HCT116 (cell line): ENCODE measurements at regions not wholly inside any gene's neighbourhood (a gene's known extent, or its start where the extent isn't known, plus 50 kb on each side); places are given as distances from the start of the nearest gene placed in this dataset.

ENCODE experiments used
- ATAC-seq: fragments of 200-7000 bp; cut with Tn5 transposase; 2 replicates; pipeline ENCODE4 v1.9.1; 2020; ENCODE audit warnings: mild to moderate bottlenecking, moderate library complexity
- BruUV-seq: library from RNA; stranded (reverse); fragments of 400-500 nt; replicated peaks from 2 replicates; lab custom pipeline; 2021; lab: Mats Ljungman, UMichigan
- CTCF ChIA-PET: fragments of 300-600 bp; sonication (Branson Sonifier 250); formaldehyde crosslinking; loops from one replicate; lab custom pipeline; 2021; ENCODE audit warnings: antibody characterized with exemption; lab: Charles Lee
- POLR2A ChIA-PET: fragments of 300-600, 350-600 bp; sonication (Branson Sonifier 250); formaldehyde crosslinking; loops from one replicate; lab custom pipeline; 2021; ENCODE audit warnings: antibody characterized with exemption; lab: Charles Lee
- RAD21 ChIA-PET, 2 experiments: fragments of 300-600 bp; sonication (Branson Sonifier 250); formaldehyde crosslinking; loops; one replicate each; lab custom pipeline; 2023; ENCODE audit warnings: low total read pairs in 2 of 2; ENCODE audit not compliant: uncharacterized antibody in 2 of 2, unreplicated experiment in 2 of 2, low non-redundant PET in 1 of 2; lab: Charles Lee
- DNase-seq: peaks from one replicate; pipeline ENCODE4 v3.0.0-alpha.2; 2010; ENCODE audit warnings: low read depth, low spot score
- H2AFZ ChIP-seq: fragments of 200-600 bp; shearing (Covaris generic), sonication (generic); 2 replicates; pipeline ENCODE4 v1.6.1; 2017; ENCODE audit warnings: low read depth, mixed run types, mixed read lengths, antibody characterized with exemption, low read length; ENCODE audit not compliant: poor library complexity, severe bottlenecking
- H3K27ac ChIP-seq: 2 replicates; pipeline ENCODE4 v1.5.1; 2012; ENCODE audit warnings: low read depth, low read length
- H3K27me3 ChIP-seq: fragments of 200-600 bp; sonication (generic); 2 replicates; pipeline ENCODE4 v1.6.1; 2016; ENCODE audit warnings: mixed run types, low read length, mixed read lengths; ENCODE audit not compliant: insufficient read depth
- H3K36me3 ChIP-seq, 2 experiments: fragments of 200-500 bp in 1 of 2; fragments of 200-600 bp in 1 of 2; sonication (Bioruptor generic) in 1 of 2; sonication (generic) in 1 of 2; 2 replicates each; pipeline versions ENCODE4 v1.5.1 to v1.6.1; 2014 to 2016; ENCODE audit warnings: low read length in 2 of 2, inconsistent platforms in 1 of 2, mixed read lengths in 1 of 2, mixed run types in 1 of 2; ENCODE audit not compliant: insufficient read depth in 2 of 2, control insufficient read depth in 1 of 2
- H3K4me1 ChIP-seq, 2 experiments: fragments of 200-600 bp in 1 of 2; sonication (generic) in 1 of 2; 2 replicates each; pipeline versions ENCODE4 v1.5.1 to v1.6.1; 2012 to 2017; ENCODE audit warnings: low read length in 2 of 2, inconsistent platforms in 1 of 2, mild to moderate bottlenecking in 1 of 2, mixed read lengths in 1 of 2, mixed run types in 1 of 2, moderate library complexity in 1 of 2; ENCODE audit not compliant: insufficient read depth in 2 of 2, control insufficient read depth in 1 of 2
- H3K4me2 ChIP-seq: fragments of 200-600 bp; sonication (generic); 2 replicates; pipeline ENCODE4 v1.6.1; 2017; ENCODE audit warnings: mixed run types, low read length, mixed read lengths
- H3K4me3 ChIP-seq, 2 experiments: fragments of 200-600 bp in 1 of 2; sonication (generic) in 1 of 2; replicated peaks in 1 of 2; 2 replicates each; pipeline ENCODE4 v1.5.1; 2011 to 2016; ENCODE audit warnings: low read length in 2 of 2, control low read depth in 1 of 2, low read depth in 1 of 2, mild to moderate bottlenecking in 1 of 2, mixed read lengths in 1 of 2, mixed run types in 1 of 2
- H3K79me2 ChIP-seq: fragments of 200-600 bp; sonication (generic); 2 replicates; pipeline ENCODE4 v1.6.1; 2017; ENCODE audit warnings: mild to moderate bottlenecking, mixed run types, low read length, moderate library complexity, mixed read lengths; ENCODE audit not compliant: insufficient read depth
- H3K9ac ChIP-seq: fragments of 200-600 bp; sonication (generic); 2 replicates; pipeline ENCODE4 v1.6.1; 2016; ENCODE audit warnings: low read length, mixed read lengths
- H3K9me2 ChIP-seq: fragments of 200-600 bp; sonication (generic), shearing (Covaris generic); 2 replicates; pipeline ENCODE4 v1.6.1; 2017; ENCODE audit warnings: mixed run types, mild to moderate bottlenecking, moderate library complexity; ENCODE audit not compliant: insufficient read depth
- H3K9me3 ChIP-seq, 2 experiments: fragments of 200-500 bp in 1 of 2; fragments of 200-600 bp in 1 of 2; sonication (Bioruptor generic) in 1 of 2; sonication (generic) in 1 of 2; 2 replicates each; pipeline ENCODE4 v1.6.1; 2014 to 2017; ENCODE audit warnings: low read length in 2 of 2, mixed read lengths in 2 of 2, inconsistent platforms in 1 of 2, low read depth in 1 of 2, mild to moderate bottlenecking in 1 of 2, mixed run types in 1 of 2, moderate library complexity in 1 of 2; ENCODE audit not compliant: control insufficient read depth in 1 of 2, insufficient read depth in 1 of 2
- H4K20me1 ChIP-seq: fragments of 200-600 bp; sonication (generic), shearing (Covaris generic); 2 replicates; pipeline ENCODE4 v1.6.1; 2017; ENCODE audit warnings: mixed run types, mild to moderate bottlenecking, moderate library complexity; ENCODE audit not compliant: insufficient read depth
- CBX3 ChIP-seq: IDR thresholded peaks from 2 replicates; pipeline ENCODE4 v1.6.1; 2012; ENCODE audit warnings: low read depth
- CEBPB ChIP-seq: IDR thresholded peaks from 2 replicates; pipeline ENCODE4 v1.6.1; 2012; ENCODE audit warnings: low read depth
- EGR1 ChIP-seq: IDR thresholded peaks from 2 replicates; pipeline ENCODE4 v1.6.1; 2012; ENCODE audit warnings: low read depth
- ELF1 ChIP-seq: IDR thresholded peaks from 2 replicates; pipeline ENCODE4 v1.6.1; 2012; ENCODE audit warnings: low read depth, borderline replicate concordance
- EZH2 ChIP-seq: fragments of 200-600 bp; sonication (generic); IDR thresholded peaks from 2 replicates; pipeline ENCODE4 v1.6.1; 2017; ENCODE audit warnings: antibody characterized with exemption, mixed run types
- EZH2phosphoT487 ChIP-seq: fragments of 200-600 bp; IDR thresholded peaks from 2 replicates; pipeline ENCODE4 v1.6.1; 2018; ENCODE audit warnings: antibody characterized with exemption, borderline replicate concordance
- FOSL1 ChIP-seq: IDR thresholded peaks from 2 replicates; pipeline ENCODE4 v1.6.1; 2012; ENCODE audit warnings: low read depth
- JUND ChIP-seq: IDR thresholded peaks from 2 replicates; pipeline ENCODE4 v1.6.1; 2012
- POLR2AphosphoS5 ChIP-seq: IDR thresholded peaks from 2 replicates; pipeline ENCODE4 v1.6.1; 2011; ENCODE audit warnings: mild to moderate bottlenecking, low read depth, low read length, moderate library complexity
- RAD21 ChIP-seq: IDR thresholded peaks from 2 replicates; pipeline ENCODE4 v1.6.1; 2012; ENCODE audit warnings: low read depth, mild to moderate bottlenecking
- SP1 ChIP-seq: IDR thresholded peaks from 2 replicates; pipeline ENCODE4 v1.6.1; 2012; ENCODE audit warnings: low read depth
- SRF ChIP-seq: IDR thresholded peaks from 2 replicates; pipeline ENCODE4 v1.6.1; 2012; ENCODE audit warnings: low read depth
- TCF7L2 ChIP-seq: IDR thresholded peaks from 2 replicates; pipeline ENCODE4 v1.7.0; 2011; ENCODE audit warnings: borderline replicate concordance, inconsistent platforms; ENCODE audit not compliant: insufficient read depth, insufficient read length; ENCODE audit errors: extremely low read depth
- YY1 ChIP-seq: IDR thresholded peaks from 2 replicates; pipeline ENCODE4 v1.6.1; 2011; ENCODE audit warnings: low read length, low read depth, moderate library complexity, mild to moderate bottlenecking; ENCODE audit not compliant: insufficient replicate concordance; ENCODE audit errors: extremely low read depth
- ZFX ChIP-seq: fragments of 450-650 bp; IDR thresholded peaks from 2 replicates; pipeline ENCODE4 v1.6.1; 2017
- ZNF274 ChIP-seq: fragments of 200-500 bp; sonication (Bioruptor generic); IDR thresholded peaks from 2 replicates; pipeline ENCODE4 v1.6.1; 2014; ENCODE audit warnings: mild to moderate bottlenecking, low read depth, low read length, inconsistent platforms
- intact Hi-C: fragments of 100-400 bp; cut with micrococcal nuclease; formaldehyde crosslinking; loops from 2 replicates; pipeline ENCODE4 v1.10.0; 2022
- TF ChIP-seq, protein P1 (sequence below): IDR thresholded peaks from 2 replicates; pipeline ENCODE4 v1.6.1; 2012; ENCODE audit warnings: low read depth
- TF ChIP-seq, protein P2 (sequence below): IDR thresholded peaks from 2 replicates; pipeline ENCODE4 v1.6.1; 2012

GRCh38 chr20:39631557-39631956 is 669.4 kb downstream of the DHX35 start:
- Histone ChIP-seq H3K79me2 (no peaks in the 10 kb centered on the region), H3K4me1 (no peaks in the 10 kb centered on the region), H3K27me3 (no peaks in the 10 kb centered on the region), H3K9me2 (no peaks in the 10 kb centered on the region), H3K9ac (no peak overlapping the region), H3K4me2 (no peak overlapping the region), H3K27ac (no peak overlapping the region), H2AFZ (no peak overlapping the region), H3K4me3 (no peak overlapping the region), H3K9me3 (peaks cover 0 to 7% of the 10 kb centered on the region in 2 experiments; a peak in 2 of 4 replicates), H4K20me1 (no peaks in the 10 kb centered on the region), H3K36me3 (no peaks in the 10 kb centered on the region)
- POLR2A ChIA-PET: no interaction called here
- RAD21 ChIA-PET: no interaction called here
- TF ChIP-seq ZNF274: no peak
- TF ChIP-seq FOSL1: no peak
- no peak for TF ChIP-seq SP1
- no peak for TF ChIP-seq EGR1
- no peak for TF ChIP-seq CBX3
- TF ChIP-seq YY1: no peak
- TF ChIP-seq TCF7L2: no peak
- TF ChIP-seq POLR2AphosphoS5: no peak
- TF ChIP-seq, protein P1, sequence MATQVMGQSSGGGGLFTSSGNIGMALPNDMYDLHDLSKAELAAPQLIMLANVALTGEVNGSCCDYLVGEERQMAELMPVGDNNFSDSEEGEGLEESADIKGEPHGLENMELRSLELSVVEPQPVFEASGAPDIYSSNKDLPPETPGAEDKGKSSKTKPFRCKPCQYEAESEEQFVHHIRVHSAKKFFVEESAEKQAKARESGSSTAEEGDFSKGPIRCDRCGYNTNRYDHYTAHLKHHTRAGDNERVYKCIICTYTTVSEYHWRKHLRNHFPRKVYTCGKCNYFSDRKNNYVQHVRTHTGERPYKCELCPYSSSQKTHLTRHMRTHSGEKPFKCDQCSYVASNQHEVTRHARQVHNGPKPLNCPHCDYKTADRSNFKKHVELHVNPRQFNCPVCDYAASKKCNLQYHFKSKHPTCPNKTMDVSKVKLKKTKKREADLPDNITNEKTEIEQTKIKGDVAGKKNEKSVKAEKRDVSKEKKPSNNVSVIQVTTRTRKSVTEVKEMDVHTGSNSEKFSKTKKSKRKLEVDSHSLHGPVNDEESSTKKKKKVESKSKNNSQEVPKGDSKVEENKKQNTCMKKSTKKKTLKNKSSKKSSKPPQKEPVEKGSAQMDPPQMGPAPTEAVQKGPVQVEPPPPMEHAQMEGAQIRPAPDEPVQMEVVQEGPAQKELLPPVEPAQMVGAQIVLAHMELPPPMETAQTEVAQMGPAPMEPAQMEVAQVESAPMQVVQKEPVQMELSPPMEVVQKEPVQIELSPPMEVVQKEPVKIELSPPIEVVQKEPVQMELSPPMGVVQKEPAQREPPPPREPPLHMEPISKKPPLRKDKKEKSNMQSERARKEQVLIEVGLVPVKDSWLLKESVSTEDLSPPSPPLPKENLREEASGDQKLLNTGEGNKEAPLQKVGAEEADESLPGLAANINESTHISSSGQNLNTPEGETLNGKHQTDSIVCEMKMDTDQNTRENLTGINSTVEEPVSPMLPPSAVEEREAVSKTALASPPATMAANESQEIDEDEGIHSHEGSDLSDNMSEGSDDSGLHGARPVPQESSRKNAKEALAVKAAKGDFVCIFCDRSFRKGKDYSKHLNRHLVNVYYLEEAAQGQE: no peak
- TF ChIP-seq ELF1: no peak
- TF ChIP-seq, protein P2, sequence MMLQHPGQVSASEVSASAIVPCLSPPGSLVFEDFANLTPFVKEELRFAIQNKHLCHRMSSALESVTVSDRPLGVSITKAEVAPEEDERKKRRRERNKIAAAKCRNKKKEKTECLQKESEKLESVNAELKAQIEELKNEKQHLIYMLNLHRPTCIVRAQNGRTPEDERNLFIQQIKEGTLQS: no peak
- no peak for TF ChIP-seq EZH2
- TF ChIP-seq ZFX: no peak
- TF ChIP-seq CEBPB: no peak
- no peak for TF ChIP-seq RAD21
- TF ChIP-seq EZH2phosphoT487: no peak
- TF ChIP-seq SRF: no peak
- no peak for TF ChIP-seq JUND
- BruUV-seq: no TSS peak
- CTCF ChIA-PET: no interaction called here
- DNase-seq: no peak
- intact Hi-C loops: no loop called here
- no peak for ATAC-seq
